Left lung (tissue), 4 donors: ENCODE measurements at regions not wholly inside any gene's neighbourhood (a gene's known extent, or its start where the extent isn't known, plus 50 kb on each side); places are given as distances from the start of the nearest gene placed in this dataset.
"Not testable (repeated sequence)": the region's sequence is repeated elsewhere in the genome, so short reads cannot be mapped to it uniquely, and the experiment has no call there.

Experiments
- ATAC-seq: fragments of 200-7000 bp; cut with Tn5 transposase; one replicate; pipeline ENCODE4 v1.9.1; 2020; ENCODE audit warnings: moderate library complexity
- DNase-seq, 4 donors: peaks; one replicate each; pipeline ENCODE4 v3.0.0-alpha.2; 2013 to 2020
- H3K27ac ChIP-seq, 2 donors: fragments of 200-600 bp; sonication (generic) in 1 of 2; one replicate each; pipeline versions ENCODE4 v1.5.0 to v1.8.0; 2020 to 2021
- H3K27me3 ChIP-seq, 2 donors: fragments of 200-600 bp; sonication (generic) in 1 of 2; one replicate each; pipeline versions ENCODE4 v1.5.0 to v1.8.0; 2020 to 2021
- H3K36me3 ChIP-seq, 2 donors: fragments of 200-600 bp; sonication (generic) in 1 of 2; one replicate each; pipeline versions ENCODE4 v1.5.0 to v1.8.0; 2020 to 2021
- H3K4me1 ChIP-seq, 2 donors: fragments of 200-600 bp; one replicate each; pipeline ENCODE4 v1.8.0; 2021
- H3K4me3 ChIP-seq, 2 donors: fragments of 200-600 bp; sonication (generic) in 1 of 2; one replicate each; pipeline versions ENCODE4 v1.5.0 to v1.8.0; 2020 to 2021; ENCODE audit warnings: mild to moderate bottlenecking in 1 of 2
- H3K9me3 ChIP-seq, 2 donors: fragments of 200-600 bp; sonication (generic) in 1 of 2; one replicate each; pipeline versions ENCODE4 v1.5.0 to v1.8.0; 2020 to 2021
- intact Hi-C, 2 donors: fragments of 100-400 bp; cut with DNase I; formaldehyde crosslinking; loops; one replicate each; pipeline versions ENCODE4 v1.11.2 to v1.14.2; 2022
- TF ChIP-seq, protein P1 (sequence below), 2 donors: fragments of 200-600 bp; sonication (generic) in 1 of 2; IDR thresholded peaks; one replicate each; pipeline versions ENCODE4 v1.5.0 to v1.8.0; 2021; ENCODE audit warnings: antibody characterized with exemption in 2 of 2
- donor health status: DM: no; HTN: yes; CAD: no.
- donor health status: DM: no; HTN: no; CAD: no.

DNA sequence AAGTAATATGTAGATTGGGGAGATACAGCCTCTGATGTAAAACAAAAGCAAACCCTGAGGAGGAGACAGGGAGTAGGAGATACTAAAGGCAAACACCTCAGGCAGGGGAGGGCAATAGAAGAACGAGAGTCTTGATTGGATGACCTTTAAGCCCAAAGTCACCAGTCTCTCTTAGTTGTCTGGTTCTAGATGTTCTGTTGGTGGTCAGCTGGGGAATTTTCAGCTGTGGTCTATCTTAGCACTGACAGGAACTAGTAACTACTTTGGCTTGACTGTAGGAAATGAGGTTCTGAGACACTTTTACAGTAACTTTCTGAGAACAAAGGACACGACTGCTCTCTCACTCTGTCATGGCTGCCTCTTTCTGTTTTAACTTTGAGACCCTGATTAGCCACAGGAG lies 290.7 kb upstream of the MIR17HG start:
- intact Hi-C loops, result no loop called here
- DNase-seq (no peak), ATAC-seq (no peak)
- Histone ChIP-seq H3K36me3 (no peaks in the 10 kb centered on the region), H3K9me3 (peaks cover 0 to 12% of the 10 kb centered on the region in 2 donors), H3K4me1 (no peaks in the 10 kb centered on the region), H3K27ac (no peak overlapping the region), H3K27me3 (no peaks in the 10 kb centered on the region), H3K4me3 (no peak overlapping the region)
- TF ChIP-seq, protein P1, sequence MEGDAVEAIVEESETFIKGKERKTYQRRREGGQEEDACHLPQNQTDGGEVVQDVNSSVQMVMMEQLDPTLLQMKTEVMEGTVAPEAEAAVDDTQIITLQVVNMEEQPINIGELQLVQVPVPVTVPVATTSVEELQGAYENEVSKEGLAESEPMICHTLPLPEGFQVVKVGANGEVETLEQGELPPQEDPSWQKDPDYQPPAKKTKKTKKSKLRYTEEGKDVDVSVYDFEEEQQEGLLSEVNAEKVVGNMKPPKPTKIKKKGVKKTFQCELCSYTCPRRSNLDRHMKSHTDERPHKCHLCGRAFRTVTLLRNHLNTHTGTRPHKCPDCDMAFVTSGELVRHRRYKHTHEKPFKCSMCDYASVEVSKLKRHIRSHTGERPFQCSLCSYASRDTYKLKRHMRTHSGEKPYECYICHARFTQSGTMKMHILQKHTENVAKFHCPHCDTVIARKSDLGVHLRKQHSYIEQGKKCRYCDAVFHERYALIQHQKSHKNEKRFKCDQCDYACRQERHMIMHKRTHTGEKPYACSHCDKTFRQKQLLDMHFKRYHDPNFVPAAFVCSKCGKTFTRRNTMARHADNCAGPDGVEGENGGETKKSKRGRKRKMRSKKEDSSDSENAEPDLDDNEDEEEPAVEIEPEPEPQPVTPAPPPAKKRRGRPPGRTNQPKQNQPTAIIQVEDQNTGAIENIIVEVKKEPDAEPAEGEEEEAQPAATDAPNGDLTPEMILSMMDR (IDR thresholded peaks at IDR 0.05), result no peak

DNA sequence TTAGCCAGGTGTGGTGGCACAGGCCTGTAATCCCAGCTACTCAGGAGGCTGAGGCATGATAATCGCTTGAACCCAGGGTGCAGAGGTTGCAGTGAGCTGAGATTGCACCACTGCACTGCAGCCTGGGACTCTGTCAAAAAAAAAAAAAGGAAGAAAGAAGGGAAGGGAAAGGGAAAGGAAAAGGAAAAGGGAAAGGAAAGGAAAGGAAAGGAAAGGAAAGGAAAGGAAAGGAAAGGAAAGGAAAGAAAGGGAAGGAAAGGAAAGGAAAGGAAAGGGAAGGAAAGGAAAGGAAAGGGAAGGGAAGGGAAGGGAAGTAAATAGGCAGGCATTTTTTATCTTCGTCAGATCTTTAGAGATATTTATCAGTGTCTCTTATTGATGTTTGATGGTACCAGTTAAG lies 290.0 kb upstream of the MIR17HG start:
- H3K9me3 ChIP-seq, result peaks cover 0 to 12% of the 10 kb centered on the region in 2 donors
- intact Hi-C loops, H3K27me3 ChIP-seq, DNase-seq, ATAC-seq, H3K4me3 ChIP-seq, H3K27ac ChIP-seq, H3K4me1 ChIP-seq, H3K36me3 ChIP-seq: not testable (repeated sequence)

DNA sequence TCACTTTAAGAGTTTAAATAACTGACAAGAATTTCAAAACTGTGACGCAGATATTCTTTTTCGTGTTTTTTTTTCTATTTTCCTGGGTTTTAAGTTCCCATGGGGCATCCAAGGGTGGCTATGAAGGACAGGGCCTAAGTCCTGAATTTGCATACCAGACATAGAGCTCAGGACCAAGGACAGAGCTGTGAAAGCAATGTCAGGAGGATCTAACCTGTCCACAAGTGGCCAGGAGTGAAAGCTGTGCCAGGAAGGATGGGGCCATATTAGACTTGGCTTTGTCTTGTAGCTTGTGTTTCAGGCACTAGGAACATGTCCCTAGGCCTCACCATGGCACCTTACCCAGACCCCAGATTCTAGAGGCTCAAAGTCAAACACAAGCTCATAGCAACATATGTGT lies 289.4 kb upstream of the MIR17HG start:
- DNase-seq (no peak), ATAC-seq (peak; percentile 34)
- Histone ChIP-seq H3K4me1 (no peaks in the 10 kb centered on the region), H3K27ac (no peak overlapping the region), H3K4me3 (no peak overlapping the region), H3K27me3 (no peaks in the 10 kb centered on the region), H3K9me3 (peaks cover 0 to 12% of the 10 kb centered on the region in 2 donors), H3K36me3 (no peaks in the 10 kb centered on the region)
- TF ChIP-seq, protein P1 (IDR thresholded peaks at IDR 0.05), result no peak
- intact Hi-C loops, result no loop called here

DNA sequence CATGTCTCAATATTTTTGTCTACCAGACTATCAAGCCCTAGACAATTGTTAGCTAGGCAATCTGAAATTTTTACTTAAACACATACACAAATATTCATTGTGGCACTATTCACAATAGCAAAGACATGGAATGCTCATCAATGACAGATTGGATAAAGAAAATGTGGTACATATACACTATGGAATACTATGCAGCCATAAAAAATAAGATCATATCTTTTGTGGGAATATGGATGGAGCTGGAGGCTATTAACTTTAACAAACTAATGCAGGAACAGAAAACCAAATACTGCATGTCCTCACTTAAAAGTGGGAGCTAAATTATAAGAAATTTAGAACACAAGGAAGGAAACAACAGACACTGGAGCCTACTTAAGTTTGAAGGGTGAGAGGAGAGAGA lies 288.6 kb upstream of the MIR17HG start:
- no peak for DNase-seq
- TF ChIP-seq, protein P1 (IDR thresholded peaks at IDR 0.05), result no peak
- Histone ChIP-seq H3K36me3 (no peaks in the 10 kb centered on the region), H3K27ac (no peak overlapping the region), H3K9me3 (peaks cover 0 to 12% of the 10 kb centered on the region in 2 donors), H3K4me3 (no peak overlapping the region), H3K4me1 (no peaks in the 10 kb centered on the region), H3K27me3 (no peaks in the 10 kb centered on the region)
- intact Hi-C loops, result no loop called here
- ATAC-seq, result no peak

DNA sequence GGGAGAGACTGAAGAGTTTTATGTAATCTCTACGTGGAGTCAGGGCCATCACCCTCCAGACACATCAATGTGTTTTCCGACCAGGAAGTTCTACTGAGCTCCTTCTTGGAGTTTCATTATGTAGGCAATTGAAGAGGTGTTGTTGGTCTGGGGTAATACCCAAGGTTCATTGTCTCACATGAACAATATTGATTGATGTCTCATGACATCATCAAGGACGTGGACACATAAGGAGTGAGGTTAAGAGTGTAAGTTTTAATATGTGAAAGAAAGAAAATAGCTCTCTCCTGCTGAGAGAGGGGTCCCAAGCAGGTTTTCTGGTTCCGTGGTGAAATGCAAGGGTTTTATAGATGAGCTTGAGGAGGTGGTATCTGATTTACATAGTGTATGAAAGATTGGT lies 280.7 kb upstream of the MIR17HG start:
- no peak overlapping the region for H3K4me3 ChIP-seq
- H3K4me1 ChIP-seq, result no peaks in the 10 kb centered on the region
- no peaks in the 10 kb centered on the region for H3K9me3 ChIP-seq
- TF ChIP-seq, protein P1 (IDR thresholded peaks at IDR 0.05), result no peak
- intact Hi-C loops, result no loop called here
- ATAC-seq (no peak), DNase-seq (no peak)
- no peaks in the 10 kb centered on the region for H3K36me3 ChIP-seq
- no peaks in the 10 kb centered on the region for H3K27me3 ChIP-seq
- no peak overlapping the region for H3K27ac ChIP-seq

DNA sequence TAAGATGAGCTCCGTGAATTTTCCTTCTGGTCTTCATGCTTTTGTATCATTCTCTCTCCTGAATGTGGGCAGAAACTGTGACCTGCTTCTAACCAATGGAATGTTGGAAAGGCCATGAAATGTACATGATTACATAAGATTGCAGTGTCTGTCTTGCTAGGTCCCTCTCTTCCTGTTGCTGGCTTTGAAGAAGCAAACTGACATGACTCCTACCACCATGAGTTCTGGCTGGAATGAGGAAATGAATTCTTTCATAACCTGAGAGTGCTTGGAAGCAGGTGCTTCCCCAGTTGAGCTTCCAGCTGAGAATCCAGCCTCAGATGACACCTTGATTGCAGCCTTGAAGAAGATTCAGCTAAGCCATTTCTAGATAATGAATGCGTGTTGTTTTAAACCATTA lies 275.0 kb upstream of the MIR17HG start:
- H3K27ac ChIP-seq, result no peak overlapping the region
- H3K9me3 ChIP-seq, result no peaks in the 10 kb centered on the region
- ATAC-seq (no peak), DNase-seq (no peak)
- intact Hi-C loops, result no loop called here
- H3K4me3 ChIP-seq, result no peak overlapping the region
- no peaks in the 10 kb centered on the region for H3K36me3 ChIP-seq
- H3K4me1 ChIP-seq, result no peaks in the 10 kb centered on the region
- TF ChIP-seq, protein P1 (IDR thresholded peaks at IDR 0.05), result no peak
- no peaks in the 10 kb centered on the region for H3K27me3 ChIP-seq
